Islet precursor cell (in vitro differentiated cells): ENCODE measurements at regions not wholly inside any gene's neighbourhood (a gene's known extent, or its start where the extent isn't known, plus 50 kb on each side); places are given as distances from the start of the nearest gene placed in this dataset.
A peak's percentile ranks its signal among the peaks of the same experiment; 100 is the strongest.
"Not testable (repeated sequence)": the region's sequence is repeated elsewhere in the genome, so short reads cannot be mapped to it uniquely, and the experiment has no call there.

Experiments used
- DNase-seq: peaks from one replicate; pipeline ENCODE4 v3.0.0-alpha.2; 2018

- DNase-seq: no peak
Observed at GRCh38 chr6:40139447-40139846, 205.2 kb upstream of the MOCS1 start.

- DNase-seq: no peak
Observed at GRCh38 chr6:40138273-40138720, 204.0 kb upstream of the MOCS1 start.

GRCh38 chr6:40135491-40136072 is 201.3 kb upstream of the MOCS1 start:
- DNase-seq: no peak

- DNase-seq: not testable (repeated sequence)
Observed at GRCh38 chr6:40133981-40134380, 199.7 kb upstream of the MOCS1 start.

- DNase-seq: no peak
Observed at GRCh38 chr6:40131675-40132074, 197.4 kb upstream of the MOCS1 start.

- no peak for DNase-seq
Observed at GRCh38 chr6:40128127-40128526, 193.9 kb upstream of the MOCS1 start.

GRCh38 chr6:40125680-40126394 is 191.6 kb upstream of the MOCS1 start:
- no peak for DNase-seq

GRCh38 chr6:40124924-40125323 is 190.7 kb upstream of the MOCS1 start:
- no peak for DNase-seq

- DNase-seq: no peak
Observed at GRCh38 chr6:40116832-40117231, 182.6 kb upstream of the MOCS1 start.

GRCh38 chr6:40112350-40112749 is 178.1 kb upstream of the MOCS1 start:
- peak; percentile 61 for DNase-seq

- DNase-seq: no peak
Observed at GRCh38 chr6:40108736-40109135, 174.5 kb upstream of the MOCS1 start.

- no peak for DNase-seq
Observed at GRCh38 chr6:40106840-40107239, 172.6 kb upstream of the MOCS1 start.

GRCh38 chr6:40098774-40099173 is 164.5 kb upstream of the MOCS1 start:
- DNase-seq: no peak

- DNase-seq: no peak
Observed at GRCh38 chr6:40097590-40097989, 163.3 kb upstream of the MOCS1 start.

- no peak for DNase-seq
Observed at GRCh38 chr6:40083141-40083920, 149.1 kb upstream of the MOCS1 start.

GRCh38 chr6:40082278-40083043 is 148.2 kb upstream of the MOCS1 start:
- no peak for DNase-seq

GRCh38 chr6:40077736-40078135 is 143.5 kb upstream of the MOCS1 start:
- no peak for DNase-seq

GRCh38 chr6:40077315-40077714 is 143.1 kb upstream of the MOCS1 start:
- no peak for DNase-seq

- DNase-seq: no peak
Observed at GRCh38 chr6:40075056-40075590, 140.9 kb upstream of the MOCS1 start.

- DNase-seq: no peak
Observed at GRCh38 chr6:40074306-40075055, 140.2 kb upstream of the MOCS1 start.

GRCh38 chr6:40066372-40066771 is 132.1 kb upstream of the MOCS1 start:
- DNase-seq: no peak

GRCh38 chr6:40056865-40057264 is 122.6 kb upstream of the MOCS1 start:
- no peak for DNase-seq
